ENCODE measurements at regions not wholly inside any gene's neighbourhood (a gene's known extent, or its start where the extent isn't known, plus 50 kb on each side); places are given as distances from the start of the nearest gene placed in this dataset.

GRCh38 chr21:16811011-16811410 lies 701.8 kb upstream of the CXADR start:
- H3K9me3 ChIP-seq (ENCODE audit: control insufficient read depth, low read length), result no peaks in the 10 kb centered on the region
- H3K4me3 ChIP-seq (ENCODE audit: low read length), result no peak overlapping the region
- H3K27me3 ChIP-seq (replicated peaks; ENCODE audit: control insufficient read depth, insufficient read depth, low read length), result no peaks in the 10 kb centered on the region
- DNase-seq (ENCODE audit: low read depth), result peak; percentile 32
- H3K4me1 ChIP-seq (ENCODE audit: control insufficient read depth, insufficient read depth, low read length), result no peaks in the 10 kb centered on the region
- H3K9ac ChIP-seq (ENCODE audit: low read length), result no peak overlapping the region
- H3K36me3 ChIP-seq (ENCODE audit: control insufficient read depth, insufficient read depth, low read length, severe bottlenecking), result no peaks in the 10 kb centered on the region

- H3K4me1 ChIP-seq (ENCODE audit: control insufficient read depth, insufficient read depth, low read length), result no peaks in the 10 kb centered on the region
- DNase-seq (ENCODE audit: low read depth), result no peak
Observed at GRCh38 chr21:16811970-16812369, 700.9 kb upstream of the CXADR start.

GRCh38 chr21:16815243-16815642 lies 697.6 kb upstream of the CXADR start:
- no peaks in the 10 kb centered on the region for H3K36me3 ChIP-seq (ENCODE audit: control insufficient read depth, insufficient read depth, low read length, severe bottlenecking)
- no peak overlapping the region for H3K9ac ChIP-seq (ENCODE audit: low read length)
- no peaks in the 10 kb centered on the region for H3K9me3 ChIP-seq (ENCODE audit: control insufficient read depth, low read length)
- DNase-seq (ENCODE audit: low read depth), result no peak
- no peaks in the 10 kb centered on the region for H3K4me1 ChIP-seq (ENCODE audit: control insufficient read depth, insufficient read depth, low read length)
- no peaks in the 10 kb centered on the region for H3K27me3 ChIP-seq (replicated peaks; ENCODE audit: control insufficient read depth, insufficient read depth, low read length)
- no peak overlapping the region for H3K4me3 ChIP-seq (ENCODE audit: low read length)

More at GRCh38 chr21:16811970-16812369, 700.9 kb upstream of the CXADR start:
- Histone ChIP-seq H3K9me3 (ENCODE audit: control insufficient read depth, low read length) (no peaks in the 10 kb centered on the region), H3K9ac (ENCODE audit: low read length) (no peak overlapping the region), H3K4me3 (ENCODE audit: low read length) (no peak overlapping the region), H3K36me3 (ENCODE audit: control insufficient read depth, insufficient read depth, low read length, severe bottlenecking) (no peaks in the 10 kb centered on the region), H3K27me3 (replicated peaks; ENCODE audit: control insufficient read depth, insufficient read depth, low read length) (no peaks in the 10 kb centered on the region)

DNA sequence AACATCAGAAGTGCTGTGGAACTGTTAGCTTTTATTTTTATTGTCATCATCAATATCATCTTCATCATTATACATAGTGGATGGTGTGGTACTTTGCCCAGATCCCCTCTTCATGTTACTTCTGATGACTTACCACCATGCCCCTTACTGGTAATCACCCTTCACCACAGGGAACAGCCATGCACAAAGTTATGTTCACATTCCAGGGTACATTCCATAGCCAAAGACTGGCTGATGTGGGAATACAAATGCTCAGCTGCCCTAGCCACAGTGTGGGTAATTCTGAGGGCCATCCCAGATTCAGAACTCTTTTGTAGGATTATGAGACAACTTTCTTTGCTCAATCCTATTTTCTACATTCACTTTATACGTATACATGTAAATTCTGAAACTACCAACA lies 691.3 kb upstream of the CXADR start:
- H3K36me3 ChIP-seq (ENCODE audit: control insufficient read depth, insufficient read depth, low read length, severe bottlenecking), result no peaks in the 10 kb centered on the region
- H3K4me3 ChIP-seq (ENCODE audit: low read length), result no peak overlapping the region
- H3K9ac ChIP-seq (ENCODE audit: low read length), result no peak overlapping the region
- DNase-seq (ENCODE audit: low read depth), result no peak
- no peaks in the 10 kb centered on the region for H3K9me3 ChIP-seq (ENCODE audit: control insufficient read depth, low read length)
- H3K27me3 ChIP-seq (replicated peaks; ENCODE audit: control insufficient read depth, insufficient read depth, low read length), result no peaks in the 10 kb centered on the region
- H3K4me1 ChIP-seq (ENCODE audit: control insufficient read depth, insufficient read depth, low read length), result no peaks in the 10 kb centered on the region

DNA sequence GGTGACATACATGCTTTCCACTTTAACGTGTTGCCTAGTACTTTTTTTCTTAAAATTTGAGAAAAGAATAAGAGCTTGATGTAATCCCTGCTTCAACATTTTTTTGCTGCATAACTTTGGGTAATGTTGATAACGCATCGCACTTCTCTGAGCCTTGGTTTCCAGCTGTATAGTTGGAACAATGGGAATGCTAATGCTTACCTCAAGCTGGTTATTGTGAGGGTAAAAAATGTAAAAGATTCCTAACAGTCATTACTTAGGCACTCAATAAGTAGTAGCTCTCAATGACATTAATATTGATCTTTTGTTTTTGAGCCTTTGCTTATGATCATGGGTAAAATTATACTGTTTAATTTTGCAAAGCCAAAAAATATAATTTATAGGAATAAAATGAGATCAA lies 683.3 kb upstream of the CXADR start:
- Histone ChIP-seq H3K4me3 (ENCODE audit: low read length) (no peak overlapping the region), H3K27me3 (replicated peaks; ENCODE audit: control insufficient read depth, insufficient read depth, low read length) (no peaks in the 10 kb centered on the region), H3K36me3 (ENCODE audit: control insufficient read depth, insufficient read depth, low read length, severe bottlenecking) (no peaks in the 10 kb centered on the region), H3K9ac (ENCODE audit: low read length) (no peak overlapping the region), H3K4me1 (ENCODE audit: control insufficient read depth, insufficient read depth, low read length) (peaks cover 4% of the 10 kb centered on the region), H3K9me3 (ENCODE audit: control insufficient read depth, low read length) (no peaks in the 10 kb centered on the region)
- DNase-seq (ENCODE audit: low read depth), result no peak

DNA sequence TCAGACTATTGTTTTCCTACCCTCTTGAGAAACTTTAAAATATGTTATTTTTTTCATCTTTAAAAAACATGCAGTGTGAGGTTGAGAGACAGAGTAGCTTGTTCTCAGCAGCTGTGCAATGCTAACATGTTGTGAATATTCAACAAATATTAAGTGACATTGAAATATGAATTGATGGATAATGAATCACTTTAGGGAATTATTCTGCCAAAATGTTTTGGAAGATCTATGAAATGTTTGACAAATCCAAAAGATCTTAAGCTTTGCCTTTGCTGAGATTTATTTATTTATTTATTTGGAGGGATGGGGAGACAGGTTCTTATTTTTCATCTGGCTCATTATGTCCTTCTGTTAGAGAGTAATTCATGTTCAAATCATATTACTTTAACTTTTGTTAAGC lies 680.1 kb upstream of the CXADR start:
- Histone ChIP-seq H3K9ac (ENCODE audit: low read length) (no peak overlapping the region), H3K9me3 (ENCODE audit: control insufficient read depth, low read length) (no peaks in the 10 kb centered on the region), H3K4me3 (ENCODE audit: low read length) (no peak overlapping the region), H3K27me3 (replicated peaks; ENCODE audit: control insufficient read depth, insufficient read depth, low read length) (no peaks in the 10 kb centered on the region), H3K36me3 (ENCODE audit: control insufficient read depth, insufficient read depth, low read length, severe bottlenecking) (no peaks in the 10 kb centered on the region), H3K4me1 (ENCODE audit: control insufficient read depth, insufficient read depth, low read length) (peaks cover 19% of the 10 kb centered on the region)
- DNase-seq (ENCODE audit: low read depth), result no peak

DNA sequence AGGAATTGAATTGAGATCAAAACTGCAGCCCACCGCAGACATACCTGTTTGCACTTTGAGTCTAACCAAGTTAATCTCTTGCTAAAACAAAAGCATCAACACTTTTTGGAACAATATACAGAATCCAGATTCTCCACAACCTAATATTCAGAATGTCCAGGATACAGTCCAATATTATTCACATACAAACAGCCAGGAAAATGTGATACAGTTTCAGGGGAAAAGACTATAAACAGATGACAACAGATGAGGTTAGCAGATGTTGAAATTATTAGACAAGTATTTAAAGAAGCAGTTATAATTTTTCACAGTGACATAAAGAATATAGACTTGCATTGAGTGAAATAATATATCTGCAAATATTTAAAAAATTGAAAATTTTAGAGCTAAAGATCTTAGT lies 678.1 kb upstream of the CXADR start:
- H3K9ac ChIP-seq (ENCODE audit: low read length), result no peak overlapping the region
- H3K27me3 ChIP-seq (replicated peaks; ENCODE audit: control insufficient read depth, insufficient read depth, low read length), result no peaks in the 10 kb centered on the region
- no peak for DNase-seq (ENCODE audit: low read depth)
- H3K4me1 ChIP-seq (ENCODE audit: control insufficient read depth, insufficient read depth, low read length), result peaks cover 30% of the 10 kb centered on the region
- H3K36me3 ChIP-seq (ENCODE audit: control insufficient read depth, insufficient read depth, low read length, severe bottlenecking), result no peaks in the 10 kb centered on the region
- no peaks in the 10 kb centered on the region for H3K9me3 ChIP-seq (ENCODE audit: control insufficient read depth, low read length)
- H3K4me3 ChIP-seq (ENCODE audit: low read length), result no peak overlapping the region

GRCh38 chr21:16837321-16837720 lies 675.5 kb upstream of the CXADR start:
- no peaks in the 10 kb centered on the region for H3K27me3 ChIP-seq (replicated peaks; ENCODE audit: control insufficient read depth, insufficient read depth, low read length)
- no peak overlapping the region for H3K4me3 ChIP-seq (ENCODE audit: low read length)
- DNase-seq (ENCODE audit: low read depth), result peak; percentile 53
- no peaks in the 10 kb centered on the region for H3K9me3 ChIP-seq (ENCODE audit: control insufficient read depth, low read length)
- H3K4me1 ChIP-seq (ENCODE audit: control insufficient read depth, insufficient read depth, low read length), result peaks cover 38% of the 10 kb centered on the region
- no peaks in the 10 kb centered on the region for H3K36me3 ChIP-seq (ENCODE audit: control insufficient read depth, insufficient read depth, low read length, severe bottlenecking)
- H3K9ac ChIP-seq (ENCODE audit: low read length), result no peak overlapping the region

- Histone ChIP-seq H3K9me3 (ENCODE audit: control insufficient read depth, low read length) (no peaks in the 10 kb centered on the region), H3K4me3 (ENCODE audit: low read length) (no peak overlapping the region), H3K36me3 (ENCODE audit: control insufficient read depth, insufficient read depth, low read length, severe bottlenecking) (no peaks in the 10 kb centered on the region), H3K9ac (ENCODE audit: low read length) (no peak overlapping the region), H3K4me1 (ENCODE audit: control insufficient read depth, insufficient read depth, low read length) (peaks cover 38% of the 10 kb centered on the region), H3K27me3 (replicated peaks; ENCODE audit: control insufficient read depth, insufficient read depth, low read length) (no peaks in the 10 kb centered on the region)
- no peak for DNase-seq (ENCODE audit: low read depth)
Observed at GRCh38 chr21:16837721-16838120, 675.1 kb upstream of the CXADR start.

DNA sequence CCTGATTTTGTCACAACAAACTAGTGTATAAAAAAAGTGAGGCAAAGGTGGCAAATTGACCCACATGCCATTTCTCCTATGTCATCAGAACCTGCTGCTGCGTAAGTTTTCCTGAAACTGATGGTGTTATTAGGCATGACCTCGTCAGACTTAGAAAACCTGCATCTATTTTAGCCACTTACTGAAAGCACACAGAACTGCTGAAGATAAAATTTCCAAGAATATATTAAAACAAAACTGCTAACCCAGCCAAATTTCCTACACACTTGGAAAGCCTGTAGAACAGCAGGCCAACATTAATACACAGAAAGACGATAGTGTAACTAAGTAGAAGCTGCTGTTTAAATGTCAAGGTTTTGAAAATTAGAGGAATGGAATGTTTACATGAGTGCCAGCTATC lies 674.5 kb upstream of the CXADR start:
- peak; percentile 38 for DNase-seq (ENCODE audit: low read depth)
- Histone ChIP-seq H3K4me3 (ENCODE audit: low read length) (no peak overlapping the region), H3K4me1 (ENCODE audit: control insufficient read depth, insufficient read depth, low read length) (peaks cover 38% of the 10 kb centered on the region), H3K27me3 (replicated peaks; ENCODE audit: control insufficient read depth, insufficient read depth, low read length) (no peaks in the 10 kb centered on the region), H3K9me3 (ENCODE audit: control insufficient read depth, low read length) (no peaks in the 10 kb centered on the region), H3K36me3 (ENCODE audit: control insufficient read depth, insufficient read depth, low read length, severe bottlenecking) (no peaks in the 10 kb centered on the region), H3K9ac (ENCODE audit: low read length) (no peak overlapping the region)

GRCh38 chr21:16840538-16840937 lies 672.3 kb upstream of the CXADR start:
- peaks cover 33% of the 10 kb centered on the region for H3K4me1 ChIP-seq (ENCODE audit: control insufficient read depth, insufficient read depth, low read length)
- H3K36me3 ChIP-seq (ENCODE audit: control insufficient read depth, insufficient read depth, low read length, severe bottlenecking), result no peaks in the 10 kb centered on the region
- H3K9me3 ChIP-seq (ENCODE audit: control insufficient read depth, low read length), result no peaks in the 10 kb centered on the region
- H3K27me3 ChIP-seq (replicated peaks; ENCODE audit: control insufficient read depth, insufficient read depth, low read length), result no peaks in the 10 kb centered on the region
- H3K4me3 ChIP-seq (ENCODE audit: low read length), result no peak overlapping the region
- no peak for DNase-seq (ENCODE audit: low read depth)
- H3K9ac ChIP-seq (ENCODE audit: low read length), result no peak overlapping the region

DNA sequence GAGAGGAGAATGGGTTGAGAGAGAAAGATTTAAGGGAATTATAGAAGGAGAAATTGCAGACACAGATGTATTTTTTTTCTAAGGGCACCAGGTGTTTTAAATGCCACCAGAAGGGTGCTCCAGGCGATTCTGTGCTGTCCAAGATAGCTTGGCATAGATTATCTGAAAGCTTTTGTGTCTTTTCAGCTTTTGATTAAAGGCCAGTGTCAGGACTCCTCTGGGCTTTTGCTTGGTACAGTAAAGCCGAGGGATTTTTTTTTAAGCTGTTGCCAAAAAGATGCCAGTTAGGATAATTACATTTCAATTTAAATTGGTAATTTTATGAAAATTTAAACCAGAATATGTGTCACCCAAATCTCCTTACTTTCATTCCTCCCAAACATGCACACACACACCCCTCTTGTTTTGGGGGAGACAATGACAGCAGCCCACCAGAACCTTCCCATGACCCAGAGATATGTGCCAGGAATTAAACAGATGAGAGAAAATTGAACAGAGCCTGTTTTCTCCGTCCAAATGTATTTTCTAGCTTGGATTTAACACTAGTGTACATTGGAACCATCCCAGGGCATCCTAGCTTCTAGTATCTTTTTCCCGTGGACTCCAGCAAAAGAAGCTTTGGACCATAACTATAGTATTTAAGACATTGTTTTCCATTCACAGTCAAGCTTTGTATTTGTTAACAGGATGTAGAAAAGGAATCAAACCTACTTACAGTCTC lies 670.7 kb upstream of the CXADR start:
- H3K9me3 ChIP-seq (ENCODE audit: control insufficient read depth, low read length), result no peaks in the 10 kb centered on the region
- DNase-seq (ENCODE audit: low read depth), result no peak
- H3K9ac ChIP-seq (ENCODE audit: low read length), result no peak overlapping the region
- no peak overlapping the region for H3K4me3 ChIP-seq (ENCODE audit: low read length)
- H3K27me3 ChIP-seq (replicated peaks; ENCODE audit: control insufficient read depth, insufficient read depth, low read length), result no peaks in the 10 kb centered on the region
- H3K4me1 ChIP-seq (ENCODE audit: control insufficient read depth, insufficient read depth, low read length), result peaks cover 26% of the 10 kb centered on the region
- no peaks in the 10 kb centered on the region for H3K36me3 ChIP-seq (ENCODE audit: control insufficient read depth, insufficient read depth, low read length, severe bottlenecking)
